AG10803 (cell line): ENCODE measurements at regions not wholly inside any gene's neighbourhood (a gene's known extent, or its start where the extent isn't known, plus 50 kb on each side); places are given as distances from the start of the nearest gene placed in this dataset.

Source experiments
- DNase-seq: peaks from one replicate; pipeline ENCODE4 v3.0.0; 2010; ENCODE audit warnings: low read depth
- H3K4me3 ChIP-seq: 2 replicates; pipeline ENCODE4 v1.5.1; 2011; ENCODE audit warnings: mild to moderate bottlenecking, low read length, control low read depth
- TF ChIP-seq, protein P1 (sequence below): conservative IDR thresholded peaks from 2 replicates; pipeline ENCODE4 v1.5.1; 2011; ENCODE audit warnings: mild to moderate bottlenecking, low read length, control low read depth, inconsistent platforms

DNA sequence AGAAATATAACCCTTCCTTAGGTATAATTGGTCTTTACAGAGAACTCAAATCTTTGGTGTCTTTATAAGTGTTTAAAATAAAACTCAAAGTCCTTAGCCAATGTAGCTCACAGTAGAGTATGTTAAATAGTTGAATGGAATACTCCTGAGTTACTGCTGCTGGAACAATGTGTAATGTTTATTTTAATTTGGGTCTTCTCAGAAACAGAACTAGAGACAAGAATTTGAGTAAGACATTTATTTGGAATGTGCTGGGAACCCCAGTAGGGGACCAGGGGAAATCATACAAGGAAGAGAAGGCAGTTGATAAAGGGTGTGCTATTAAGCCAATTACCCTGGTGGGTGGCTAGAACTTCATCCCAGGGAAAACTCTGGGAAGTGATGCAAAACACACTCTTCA is 240.4 kb upstream of the LDB2 start:
- H3K4me3 ChIP-seq, result no peak overlapping the region
- TF ChIP-seq, protein P1, sequence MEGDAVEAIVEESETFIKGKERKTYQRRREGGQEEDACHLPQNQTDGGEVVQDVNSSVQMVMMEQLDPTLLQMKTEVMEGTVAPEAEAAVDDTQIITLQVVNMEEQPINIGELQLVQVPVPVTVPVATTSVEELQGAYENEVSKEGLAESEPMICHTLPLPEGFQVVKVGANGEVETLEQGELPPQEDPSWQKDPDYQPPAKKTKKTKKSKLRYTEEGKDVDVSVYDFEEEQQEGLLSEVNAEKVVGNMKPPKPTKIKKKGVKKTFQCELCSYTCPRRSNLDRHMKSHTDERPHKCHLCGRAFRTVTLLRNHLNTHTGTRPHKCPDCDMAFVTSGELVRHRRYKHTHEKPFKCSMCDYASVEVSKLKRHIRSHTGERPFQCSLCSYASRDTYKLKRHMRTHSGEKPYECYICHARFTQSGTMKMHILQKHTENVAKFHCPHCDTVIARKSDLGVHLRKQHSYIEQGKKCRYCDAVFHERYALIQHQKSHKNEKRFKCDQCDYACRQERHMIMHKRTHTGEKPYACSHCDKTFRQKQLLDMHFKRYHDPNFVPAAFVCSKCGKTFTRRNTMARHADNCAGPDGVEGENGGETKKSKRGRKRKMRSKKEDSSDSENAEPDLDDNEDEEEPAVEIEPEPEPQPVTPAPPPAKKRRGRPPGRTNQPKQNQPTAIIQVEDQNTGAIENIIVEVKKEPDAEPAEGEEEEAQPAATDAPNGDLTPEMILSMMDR, result no peak
- no peak for DNase-seq

DNA sequence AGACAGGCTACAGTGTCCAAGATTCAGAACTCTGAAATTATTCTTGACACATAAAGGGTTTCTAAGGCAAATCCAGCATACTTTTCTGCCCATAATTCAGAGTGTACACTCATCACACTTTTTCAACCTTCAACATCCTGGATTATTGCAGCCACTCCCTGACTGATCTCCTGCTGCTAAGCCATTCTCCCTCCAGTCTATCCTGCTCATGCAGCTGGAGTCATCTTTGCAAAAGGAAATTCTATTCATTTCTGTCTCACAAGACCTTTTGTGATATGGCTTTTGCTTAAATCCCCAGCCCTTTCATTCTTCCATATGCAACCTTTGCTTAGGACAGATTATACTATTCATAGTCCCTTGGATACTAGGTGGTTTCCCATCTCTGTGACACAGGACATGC is 236.1 kb upstream of the LDB2 start:
- TF ChIP-seq, protein P1, result no peak
- DNase-seq, result no peak
- H3K4me3 ChIP-seq, result no peak overlapping the region

DNA sequence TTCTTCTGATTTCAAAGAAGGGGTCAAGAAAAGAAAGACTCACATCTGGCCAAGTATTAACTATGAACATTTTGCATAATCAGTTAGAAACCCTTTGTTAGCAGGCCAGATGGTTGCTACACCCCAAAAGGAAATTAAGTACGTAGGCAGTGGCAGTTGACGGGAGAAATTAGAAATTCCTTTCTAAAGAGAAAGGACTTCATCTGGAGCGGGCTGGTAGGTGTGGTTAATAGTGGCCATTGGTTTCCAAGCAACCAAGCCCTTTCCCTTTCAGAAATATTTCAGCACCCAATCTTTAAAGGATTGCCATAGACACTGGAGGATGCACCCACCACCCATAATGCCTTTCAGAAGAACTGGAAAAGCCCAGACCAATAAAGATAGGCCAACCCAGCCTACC is 235.7 kb upstream of the LDB2 start:
- DNase-seq, result peak; percentile 39
- no peak overlapping the region for H3K4me3 ChIP-seq
- TF ChIP-seq, protein P1, result no peak

DNA sequence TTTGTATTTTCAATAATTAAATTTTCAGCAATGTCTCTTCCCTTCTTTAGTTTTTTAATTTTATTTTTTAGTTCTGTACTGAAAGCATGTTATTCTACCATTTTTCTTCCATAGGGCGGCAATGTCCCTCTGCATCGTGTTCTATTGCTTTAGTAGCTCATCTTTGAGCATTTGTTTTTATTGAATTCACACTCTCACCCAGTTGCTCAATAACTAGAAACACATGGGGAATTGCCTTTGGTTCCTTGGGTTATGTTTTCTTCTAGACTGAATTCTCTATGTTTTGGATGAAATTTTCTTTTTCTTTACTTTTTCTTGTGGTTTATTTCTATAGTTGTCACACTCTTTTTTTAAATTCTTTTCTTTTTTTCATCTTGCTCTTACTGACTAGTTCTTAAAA is 233.8 kb upstream of the LDB2 start:
- TF ChIP-seq, protein P1, result no peak
- DNase-seq, result peak; percentile 31
- H3K4me3 ChIP-seq, result no peak overlapping the region

- DNase-seq, result peak; percentile 84
- H3K4me3 ChIP-seq, result no peak overlapping the region
- TF ChIP-seq, protein P1, result no peak
These were observed 229.8 kb upstream of the LDB2 start for GRCh38 chr4:17128268-17128667.

GRCh38 chr4:17126321-17126966 is 228.0 kb upstream of the LDB2 start:
- H3K4me3 ChIP-seq, result no peak overlapping the region
- DNase-seq, result no peak
- TF ChIP-seq, protein P1, result no peak

DNA sequence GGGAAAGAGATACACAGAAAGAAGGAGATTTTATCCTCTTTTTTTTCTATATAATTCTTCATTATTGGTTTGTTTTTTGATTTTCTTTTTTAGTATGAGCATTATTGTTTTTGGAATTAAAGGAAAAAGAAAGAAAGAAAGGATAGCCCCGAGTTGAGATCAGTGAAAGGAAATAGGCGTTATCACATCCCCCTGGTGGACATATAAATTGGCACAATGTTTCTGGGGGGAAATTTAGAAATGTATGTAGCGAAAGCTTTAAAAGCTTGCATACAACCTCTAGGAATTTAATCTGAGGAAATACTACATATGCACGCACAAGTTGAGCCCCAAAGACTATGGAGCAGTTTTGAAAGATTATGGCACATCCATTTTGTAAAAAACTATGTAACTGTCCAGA is 226.3 kb upstream of the LDB2 start:
- no peak overlapping the region for H3K4me3 ChIP-seq
- no peak for DNase-seq
- TF ChIP-seq, protein P1, result no peak; the same call in 1 of the 2 replicates
